ENCODE measurements at regions not wholly inside any gene's neighbourhood (a gene's known extent, or its start where the extent isn't known, plus 50 kb on each side); places are given as distances from the start of the nearest gene placed in this dataset.

DNA sequence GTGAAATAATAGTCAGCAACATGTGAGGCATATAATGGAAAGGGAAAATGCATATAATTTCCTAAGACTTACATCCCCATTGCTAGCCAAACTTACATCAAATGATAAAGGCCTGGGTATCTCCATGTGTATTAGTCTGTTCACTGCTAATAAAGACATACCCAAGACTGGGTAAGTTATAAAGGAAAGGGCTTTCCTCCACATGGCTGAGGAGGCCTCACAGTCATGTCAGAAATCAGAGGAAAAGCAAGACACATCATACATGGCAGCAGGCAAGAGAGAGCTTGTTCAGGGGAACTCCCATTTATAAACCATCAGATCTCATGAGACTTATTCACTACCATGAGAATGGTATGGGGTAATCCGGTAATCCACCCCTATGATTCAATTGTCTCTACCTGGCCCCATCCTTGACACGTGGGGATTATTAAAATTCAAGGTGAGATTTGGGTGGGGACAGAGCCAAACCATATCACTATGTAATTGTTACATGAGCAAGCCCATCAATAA lies 161.5 kb upstream of the SAMSN1 start:
- no peaks in the 10 kb centered on the region for H3K4me1 ChIP-seq (ENCODE audit: control insufficient read depth, insufficient read depth, low read length)
- POLR2A ChIA-PET, result no interaction called here
- no peaks in the 10 kb centered on the region for H3K36me3 ChIP-seq (ENCODE audit: control insufficient read depth in 2 of 2, insufficient read depth in 1 of 2, low read length in 2 of 2)
- CTCF ChIA-PET, result no interaction called here
- H3K4me3 ChIP-seq (ENCODE audit: low read depth, low read length), result no peak overlapping the region
- TF ChIP-seq, protein P1, sequence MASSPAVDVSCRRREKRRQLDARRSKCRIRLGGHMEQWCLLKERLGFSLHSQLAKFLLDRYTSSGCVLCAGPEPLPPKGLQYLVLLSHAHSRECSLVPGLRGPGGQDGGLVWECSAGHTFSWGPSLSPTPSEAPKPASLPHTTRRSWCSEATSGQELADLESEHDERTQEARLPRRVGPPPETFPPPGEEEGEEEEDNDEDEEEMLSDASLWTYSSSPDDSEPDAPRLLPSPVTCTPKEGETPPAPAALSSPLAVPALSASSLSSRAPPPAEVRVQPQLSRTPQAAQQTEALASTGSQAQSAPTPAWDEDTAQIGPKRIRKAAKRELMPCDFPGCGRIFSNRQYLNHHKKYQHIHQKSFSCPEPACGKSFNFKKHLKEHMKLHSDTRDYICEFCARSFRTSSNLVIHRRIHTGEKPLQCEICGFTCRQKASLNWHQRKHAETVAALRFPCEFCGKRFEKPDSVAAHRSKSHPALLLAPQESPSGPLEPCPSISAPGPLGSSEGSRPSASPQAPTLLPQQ (tag by site-specific recombination; IDR thresholded peaks at IDR 0.05), result no peak
- TF ChIP-seq ZNF302 (tag by site-specific recombination; IDR thresholded peaks at IDR 0.05; ENCODE audit: low read depth) (no peak), BCL11B (tag by site-specific recombination; IDR thresholded peaks at IDR 0.05; ENCODE audit: low read depth) (no peak), ZNF184 (tag by site-specific recombination; IDR thresholded peaks at IDR 0.05) (no peak), ZNF155 (tag by site-specific recombination; IDR thresholded peaks at IDR 0.05) (no peak), HOXD13 (CRISPR knock-in tag; IDR thresholded peaks at IDR 0.05; ENCODE audit: borderline replicate concordance) (no peak), ZSCAN30 (tag by site-specific recombination; IDR thresholded peaks at IDR 0.05) (no peak), ZNF830 (tag by site-specific recombination; IDR thresholded peaks at IDR 0.05; ENCODE audit: low read depth) (no peak), ZNF585B (tag by site-specific recombination; IDR thresholded peaks at IDR 0.05) (no peak), ZNF776 (tag by site-specific recombination; IDR thresholded peaks at IDR 0.05; ENCODE audit: borderline replicate concordance) (no peak), ZNF660 (tag by site-specific recombination; IDR thresholded peaks at IDR 0.05) (no peak), ZFP3 (tag by site-specific recombination; IDR thresholded peaks at IDR 0.05; ENCODE audit: low read depth) (no peak), ZNF610 (tag by site-specific recombination; IDR thresholded peaks at IDR 0.05; ENCODE audit: borderline replicate concordance) (no peak)
- TF ChIP-seq, protein P2, sequence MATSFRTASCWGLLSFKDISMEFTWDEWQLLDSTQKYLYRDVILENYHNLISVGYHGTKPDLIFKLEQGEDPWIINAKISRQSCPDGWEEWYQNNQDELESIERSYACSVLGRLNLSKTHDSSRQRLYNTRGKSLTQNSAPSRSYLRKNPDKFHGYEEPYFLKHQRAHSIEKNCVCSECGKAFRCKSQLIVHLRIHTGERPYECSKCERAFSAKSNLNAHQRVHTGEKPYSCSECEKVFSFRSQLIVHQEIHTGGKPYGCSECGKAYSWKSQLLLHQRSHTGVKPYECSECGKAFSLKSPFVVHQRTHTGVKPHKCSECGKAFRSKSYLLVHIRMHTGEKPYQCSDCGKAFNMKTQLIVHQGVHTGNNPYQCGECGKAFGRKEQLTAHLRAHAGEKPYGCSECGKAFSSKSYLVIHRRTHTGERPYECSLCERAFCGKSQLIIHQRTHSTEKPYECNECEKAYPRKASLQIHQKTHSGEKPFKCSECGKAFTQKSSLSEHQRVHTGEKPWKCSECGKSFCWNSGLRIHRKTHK (tag by site-specific recombination; IDR thresholded peaks at IDR 0.05), result no peak
- TF ChIP-seq, protein P3, sequence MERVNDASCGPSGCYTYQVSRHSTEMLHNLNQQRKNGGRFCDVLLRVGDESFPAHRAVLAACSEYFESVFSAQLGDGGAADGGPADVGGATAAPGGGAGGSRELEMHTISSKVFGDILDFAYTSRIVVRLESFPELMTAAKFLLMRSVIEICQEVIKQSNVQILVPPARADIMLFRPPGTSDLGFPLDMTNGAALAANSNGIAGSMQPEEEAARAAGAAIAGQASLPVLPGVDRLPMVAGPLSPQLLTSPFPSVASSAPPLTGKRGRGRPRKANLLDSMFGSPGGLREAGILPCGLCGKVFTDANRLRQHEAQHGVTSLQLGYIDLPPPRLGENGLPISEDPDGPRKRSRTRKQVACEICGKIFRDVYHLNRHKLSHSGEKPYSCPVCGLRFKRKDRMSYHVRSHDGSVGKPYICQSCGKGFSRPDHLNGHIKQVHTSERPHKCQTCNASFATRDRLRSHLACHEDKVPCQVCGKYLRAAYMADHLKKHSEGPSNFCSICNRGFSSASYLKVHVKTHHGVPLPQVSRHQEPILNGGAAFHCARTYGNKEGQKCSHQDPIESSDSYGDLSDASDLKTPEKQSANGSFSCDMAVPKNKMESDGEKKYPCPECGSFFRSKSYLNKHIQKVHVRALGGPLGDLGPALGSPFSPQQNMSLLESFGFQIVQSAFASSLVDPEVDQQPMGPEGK (tag by site-specific recombination; IDR thresholded peaks at IDR 0.05), result no peak
- no peaks in the 10 kb centered on the region for H3K9me3 ChIP-seq (ENCODE audit: control insufficient read depth, insufficient read depth, low read depth, low read length)
- no peak overlapping the region for H3K27ac ChIP-seq (ENCODE audit: extremely low read depth, low read depth, low read length)

DNA sequence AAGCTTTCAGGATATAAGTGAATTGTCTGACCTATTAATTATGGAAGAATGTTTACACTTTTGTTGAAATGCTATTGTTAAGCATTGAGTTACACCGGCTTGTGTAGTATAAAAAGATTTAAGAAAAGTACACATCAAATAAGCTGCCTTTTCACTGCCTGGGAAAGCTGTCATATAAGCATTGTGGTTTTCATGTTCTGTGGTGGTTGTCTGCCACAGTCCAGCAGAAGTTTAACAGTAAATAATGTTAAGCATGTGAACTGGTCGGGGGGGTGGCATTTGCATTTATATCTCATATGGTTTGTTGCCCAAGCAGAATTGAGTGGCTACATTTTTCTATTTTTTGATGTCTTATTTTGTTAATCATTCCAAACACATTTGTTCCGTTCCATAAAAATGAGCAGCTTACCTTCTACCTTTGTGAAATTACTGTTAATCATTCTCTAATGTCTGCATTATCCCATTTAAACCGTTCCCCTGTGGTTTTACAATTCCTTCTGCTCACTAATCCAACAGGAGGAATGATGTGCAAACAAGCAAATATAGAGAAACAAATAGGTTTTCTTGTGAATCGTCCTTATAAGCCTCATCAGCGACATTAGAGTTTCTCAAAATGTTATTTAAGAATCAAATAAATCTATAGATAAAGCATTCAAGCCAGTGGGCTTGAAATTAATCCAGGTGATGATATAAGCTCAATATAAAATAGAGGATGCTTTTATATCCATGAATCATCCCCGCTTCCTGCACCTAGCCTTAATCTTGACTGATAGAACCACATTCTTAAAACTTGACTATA lies 160.8 kb upstream of the SAMSN1 start:
- Histone ChIP-seq H3K9me3 (ENCODE audit: control insufficient read depth, insufficient read depth, low read depth, low read length) (no peaks in the 10 kb centered on the region), H3K36me3 (ENCODE audit: control insufficient read depth in 2 of 2, insufficient read depth in 1 of 2, low read length in 2 of 2) (no peaks in the 10 kb centered on the region), H3K4me3 (ENCODE audit: low read depth, low read length) (no peak overlapping the region), H3K4me1 (ENCODE audit: control insufficient read depth, insufficient read depth, low read length) (no peaks in the 10 kb centered on the region), H3K27ac (ENCODE audit: extremely low read depth, low read depth, low read length) (no peak overlapping the region)
- ChIA-PET CTCF (interaction anchor here (0.6 to 1.4 kb wide), 2 partner anchors 31 to 448 kb away, joined by 4 read pairs; no protein-coding TSS in a partner anchor), POLR2A (no interaction called here)
- TF ChIP-seq ZBTB1 (tag by site-specific recombination; IDR thresholded peaks at IDR 0.05) (no peak), TRIM28 (IDR thresholded peaks at IDR 0.05; ENCODE audit: borderline replicate concordance, low read length) (no peak)
- TF ChIP-seq, protein P4, sequence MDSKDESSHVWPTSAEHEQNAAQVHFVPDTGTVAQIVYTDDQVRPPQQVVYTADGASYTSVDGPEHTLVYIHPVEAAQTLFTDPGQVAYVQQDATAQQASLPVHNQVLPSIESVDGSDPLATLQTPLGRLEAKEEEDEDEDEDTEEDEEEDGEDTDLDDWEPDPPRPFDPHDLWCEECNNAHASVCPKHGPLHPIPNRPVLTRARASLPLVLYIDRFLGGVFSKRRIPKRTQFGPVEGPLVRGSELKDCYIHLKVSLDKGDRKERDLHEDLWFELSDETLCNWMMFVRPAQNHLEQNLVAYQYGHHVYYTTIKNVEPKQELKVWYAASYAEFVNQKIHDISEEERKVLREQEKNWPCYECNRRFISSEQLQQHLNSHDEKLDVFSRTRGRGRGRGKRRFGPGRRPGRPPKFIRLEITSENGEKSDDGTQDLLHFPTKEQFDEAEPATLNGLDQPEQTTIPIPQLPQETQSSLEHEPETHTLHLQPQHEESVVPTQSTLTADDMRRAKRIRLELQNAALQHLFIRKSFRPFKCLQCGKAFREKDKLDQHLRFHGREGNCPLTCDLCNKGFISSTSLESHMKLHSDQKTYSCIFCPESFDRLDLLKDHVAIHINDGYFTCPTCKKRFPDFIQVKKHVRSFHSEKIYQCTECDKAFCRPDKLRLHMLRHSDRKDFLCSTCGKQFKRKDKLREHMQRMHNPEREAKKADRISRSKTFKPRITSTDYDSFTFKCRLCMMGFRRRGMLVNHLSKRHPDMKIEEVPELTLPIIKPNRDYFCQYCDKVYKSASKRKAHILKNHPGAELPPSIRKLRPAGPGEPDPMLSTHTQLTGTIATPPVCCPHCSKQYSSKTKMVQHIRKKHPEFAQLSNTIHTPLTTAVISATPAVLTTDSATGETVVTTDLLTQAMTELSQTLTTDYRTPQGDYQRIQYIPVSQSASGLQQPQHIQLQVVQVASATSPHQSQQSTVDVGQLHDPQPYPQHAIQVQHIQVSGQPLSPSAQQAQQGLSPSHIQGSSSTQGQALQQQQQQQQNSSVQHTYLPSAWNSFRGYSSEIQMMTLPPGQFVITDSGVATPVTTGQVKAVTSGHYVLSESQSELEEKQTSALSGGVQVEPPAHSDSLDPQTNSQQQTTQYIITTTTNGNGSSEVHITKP (tag by site-specific recombination; IDR thresholded peaks at IDR 0.05), result no peak
- TF ChIP-seq, protein P5, sequence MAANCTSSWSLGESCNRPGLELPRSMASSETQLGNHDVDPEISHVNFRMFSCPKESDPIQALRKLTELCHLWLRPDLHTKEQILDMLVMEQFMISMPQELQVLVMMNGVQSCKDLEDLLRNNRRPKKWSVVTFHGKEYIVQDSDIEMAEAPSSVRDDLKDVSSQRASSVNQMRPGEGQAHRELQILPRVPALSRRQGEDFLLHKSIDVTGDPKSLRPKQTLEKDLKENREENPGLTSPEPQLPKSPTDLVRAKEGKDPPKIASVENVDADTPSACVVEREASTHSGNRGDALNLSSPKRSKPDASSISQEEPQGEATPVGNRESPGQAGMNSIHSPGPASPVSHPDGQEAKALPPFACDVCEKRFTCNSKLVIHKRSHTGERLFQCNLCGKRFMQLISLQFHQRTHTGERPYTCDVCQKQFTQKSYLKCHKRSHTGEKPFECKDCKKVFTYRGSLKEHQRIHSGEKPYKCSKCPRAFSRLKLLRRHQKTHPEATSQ (tag by site-specific recombination; IDR thresholded peaks at IDR 0.05), result no peak
- TF ChIP-seq, protein P6, sequence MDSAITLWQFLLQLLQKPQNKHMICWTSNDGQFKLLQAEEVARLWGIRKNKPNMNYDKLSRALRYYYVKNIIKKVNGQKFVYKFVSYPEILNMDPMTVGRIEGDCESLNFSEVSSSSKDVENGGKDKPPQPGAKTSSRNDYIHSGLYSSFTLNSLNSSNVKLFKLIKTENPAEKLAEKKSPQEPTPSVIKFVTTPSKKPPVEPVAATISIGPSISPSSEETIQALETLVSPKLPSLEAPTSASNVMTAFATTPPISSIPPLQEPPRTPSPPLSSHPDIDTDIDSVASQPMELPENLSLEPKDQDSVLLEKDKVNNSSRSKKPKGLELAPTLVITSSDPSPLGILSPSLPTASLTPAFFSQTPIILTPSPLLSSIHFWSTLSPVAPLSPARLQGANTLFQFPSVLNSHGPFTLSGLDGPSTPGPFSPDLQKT (IDR thresholded peaks at IDR 0.05; ENCODE audit: borderline replicate concordance, low read depth, low read length), result no peak
